ENCODE measurements at regions not wholly inside any gene's neighbourhood (a gene's known extent, or its start where the extent isn't known, plus 50 kb on each side); places are given as distances from the start of the nearest gene placed in this dataset.
A peak's percentile ranks its signal among the peaks of the same experiment; 100 is the strongest.

DNA sequence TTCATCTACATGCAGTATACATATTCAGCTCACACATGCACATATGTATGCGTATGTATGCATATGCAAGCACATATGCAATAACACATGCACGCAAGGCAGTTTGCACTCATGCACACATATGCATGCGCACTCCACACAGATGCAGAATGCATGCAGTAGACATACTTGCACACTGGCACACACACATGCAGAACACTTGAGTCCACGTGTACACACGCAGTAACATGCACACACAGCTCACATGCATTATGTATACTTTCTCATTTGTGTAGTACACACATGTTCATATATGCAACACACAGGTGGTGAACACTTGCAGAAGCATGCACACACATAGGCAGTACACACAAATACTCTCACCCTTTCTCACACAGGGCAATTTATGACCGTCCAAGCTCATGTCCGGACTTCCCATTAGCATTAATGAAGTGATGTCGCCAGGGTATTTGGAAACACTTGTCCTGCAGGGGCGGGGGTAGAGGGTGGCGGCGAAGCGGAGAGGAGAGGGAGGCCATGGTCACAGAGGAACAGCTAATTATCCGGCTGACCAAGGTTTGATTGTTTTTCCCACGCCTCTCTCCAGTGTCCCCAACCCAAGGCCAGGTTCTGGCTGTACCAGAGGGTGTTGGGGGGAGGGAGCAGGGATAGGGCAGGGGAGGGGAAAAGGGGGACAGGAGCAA is 91.3 kb downstream of the VEGFA start:
- DNase-seq = no peak

DNA sequence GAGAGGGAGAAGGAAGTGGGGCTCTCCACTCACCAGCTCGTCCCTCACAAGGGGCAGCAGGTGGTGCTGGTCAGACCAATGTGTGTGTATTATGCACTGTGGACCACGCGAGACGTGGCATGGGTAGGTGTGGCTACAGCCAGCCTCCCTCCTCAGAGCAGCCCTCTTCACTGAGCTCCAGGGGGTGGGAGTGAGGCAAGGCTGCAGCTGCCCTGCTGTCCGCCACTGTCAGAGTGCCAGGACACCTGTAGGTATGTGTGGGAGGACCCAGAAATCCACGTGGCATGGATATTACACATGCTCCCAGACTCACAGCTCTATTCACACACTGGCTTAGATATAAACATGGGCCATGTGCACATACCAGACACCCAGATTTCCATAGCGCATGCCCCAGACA is 90.3 kb downstream of the VEGFA start:
- DNase-seq = no peak

DNA sequence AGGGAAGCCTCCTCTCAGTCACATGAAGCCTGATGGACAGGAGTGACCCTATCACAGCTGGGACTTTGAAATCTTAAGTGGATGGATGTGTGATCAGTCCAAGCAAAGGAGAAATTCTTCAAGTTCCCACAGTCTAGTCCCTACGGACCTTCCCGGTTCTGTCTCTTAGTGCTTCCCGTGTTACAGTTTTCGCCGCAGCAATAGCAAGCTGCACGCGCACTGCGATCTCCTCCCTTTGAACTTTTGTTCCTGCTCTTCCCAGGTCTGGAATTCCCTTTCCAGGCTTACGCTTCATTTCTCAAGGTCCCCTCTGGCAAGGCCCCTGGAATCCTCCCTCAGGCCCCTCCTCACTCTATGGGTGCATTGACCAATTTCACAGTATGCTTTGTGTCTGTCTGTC is 89.2 kb downstream of the VEGFA start:
- DNase-seq = no peak

DNA sequence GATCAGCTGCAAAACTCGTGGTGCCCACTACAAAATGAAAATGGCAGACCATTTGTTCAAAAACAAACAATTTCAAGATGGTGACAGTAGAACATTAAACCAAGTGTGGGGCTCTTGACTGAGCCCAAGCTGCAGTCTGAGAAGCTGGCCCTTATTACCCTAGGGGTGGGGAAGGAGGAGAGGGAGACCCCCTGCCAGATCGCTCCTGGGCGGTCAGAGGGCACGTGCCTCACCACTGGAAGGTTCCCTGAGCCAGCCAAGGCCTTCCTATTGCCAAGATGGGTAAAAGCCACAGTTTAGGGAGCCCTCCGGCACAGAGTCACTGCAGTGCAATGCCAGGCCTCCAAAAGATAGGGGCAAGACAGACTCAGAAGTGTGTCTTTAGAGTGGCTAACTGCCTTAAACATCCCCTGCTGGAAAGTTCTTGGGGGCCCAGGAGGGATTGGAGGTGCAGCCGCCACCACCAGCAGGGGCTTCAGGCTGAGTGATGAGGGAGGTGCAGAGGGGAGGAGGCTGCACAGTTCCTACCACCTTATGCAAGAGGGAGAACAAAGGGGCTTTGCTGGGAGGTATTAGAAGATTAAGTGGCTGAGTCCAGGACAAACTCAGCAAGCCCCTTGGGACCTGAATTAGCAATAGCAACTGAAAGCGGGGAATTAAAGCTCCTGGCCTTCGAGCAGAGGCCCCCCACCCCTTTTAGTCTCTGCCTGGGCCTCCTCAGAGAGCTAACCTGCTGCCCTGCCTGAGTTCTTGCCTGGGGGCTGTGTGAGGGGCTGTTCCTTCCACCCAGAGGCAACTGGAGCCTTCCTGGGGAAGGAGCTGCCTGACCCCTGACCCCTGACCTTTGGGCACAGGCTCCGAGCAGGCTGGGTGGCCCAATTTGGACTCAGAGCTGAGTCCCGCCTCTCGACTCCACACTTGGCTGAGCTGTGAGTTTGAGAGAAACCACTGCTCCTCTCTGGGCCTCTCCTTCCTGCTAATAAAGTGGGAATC is 88.4 kb downstream of the VEGFA start:
- DNase-seq = no peak

DNA sequence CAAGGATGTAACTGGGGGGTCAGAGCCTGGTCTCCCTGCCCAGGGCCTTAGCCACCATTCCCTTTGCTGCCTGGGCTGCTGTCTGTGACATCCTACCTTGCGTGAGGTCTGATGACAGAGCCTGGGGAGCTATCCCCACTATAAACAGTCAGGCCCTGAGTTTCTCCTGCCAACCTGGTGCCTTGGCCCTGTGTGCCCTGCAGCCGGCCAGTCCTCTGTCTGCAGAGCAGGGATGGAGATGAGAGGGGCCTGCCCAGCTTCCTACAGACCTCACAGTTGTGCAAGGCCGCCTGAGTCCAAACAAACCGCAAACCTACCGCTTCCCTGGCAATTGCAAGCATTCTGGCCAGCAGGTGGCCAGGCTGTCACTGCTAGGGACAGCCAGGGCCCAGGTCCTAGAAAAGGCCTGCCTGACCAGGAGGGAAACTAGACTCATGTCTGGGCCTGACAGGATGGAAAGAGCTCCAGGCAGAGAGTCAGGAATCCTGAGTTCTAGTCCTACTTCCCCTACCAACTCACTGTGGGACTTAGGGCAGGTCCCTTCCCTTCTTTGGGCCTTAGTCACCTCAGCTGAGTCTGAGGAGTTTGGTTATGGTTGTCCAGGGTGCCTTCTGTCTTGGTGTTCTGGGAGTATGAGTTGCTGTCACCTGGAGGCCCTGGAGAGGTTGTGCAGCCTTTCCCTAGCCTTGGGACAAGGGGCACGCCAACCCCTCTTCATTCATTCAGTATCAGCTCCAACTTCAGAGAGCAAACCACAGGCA is 86.2 kb downstream of the VEGFA start:
- peak in 1 of 2 experiments; percentile 8 for DNase-seq

DNA sequence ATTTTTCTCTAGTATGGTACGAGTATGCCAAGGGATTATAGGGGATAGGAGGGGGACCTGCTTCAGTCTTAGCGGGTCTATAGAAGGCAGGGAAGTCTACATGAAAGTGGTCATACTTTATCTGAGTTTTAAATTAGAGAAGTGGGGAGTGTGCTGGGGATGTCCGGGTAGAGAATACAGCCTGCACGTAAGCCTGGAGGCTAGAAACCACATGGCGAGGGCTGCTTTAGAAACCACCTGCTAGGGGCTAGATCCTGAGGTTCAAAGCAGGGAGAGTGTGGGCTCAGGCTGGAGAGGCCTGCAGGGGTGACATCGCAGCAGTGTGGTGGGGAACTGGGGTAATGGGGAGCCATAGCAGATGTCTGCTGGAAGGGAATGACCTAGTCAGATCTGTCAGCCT is 85.2 kb downstream of the VEGFA start:
- no peak for DNase-seq

DNA sequence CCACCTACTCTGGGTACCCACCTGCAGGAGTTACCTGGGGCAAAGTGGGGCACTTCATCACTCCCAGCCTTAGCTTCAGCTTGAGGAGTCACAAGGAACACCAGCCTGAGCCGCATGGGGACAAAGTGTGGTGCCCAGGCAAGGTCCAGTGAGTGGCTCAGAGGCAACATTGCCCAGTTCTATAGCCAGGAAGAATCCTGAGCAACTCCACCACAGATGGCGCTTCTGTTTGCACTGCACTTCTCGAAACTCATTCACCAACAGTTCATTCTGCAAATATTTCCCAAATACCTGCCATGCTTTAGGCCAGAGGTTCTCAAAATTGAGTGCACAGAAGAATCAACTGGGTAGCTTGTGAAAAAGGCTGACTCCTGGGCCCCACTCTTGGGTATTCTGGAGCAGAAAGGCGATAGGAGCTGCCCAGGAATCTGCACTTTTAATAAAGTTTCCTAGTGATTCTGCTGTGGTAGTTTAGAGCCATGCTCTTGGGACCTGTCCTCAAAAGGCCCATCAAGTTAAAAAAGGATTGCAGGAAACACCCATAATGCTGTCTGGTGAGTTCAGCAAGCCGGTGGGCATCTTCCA is 83.1 kb downstream of the VEGFA start:
- no peak for DNase-seq

DNA sequence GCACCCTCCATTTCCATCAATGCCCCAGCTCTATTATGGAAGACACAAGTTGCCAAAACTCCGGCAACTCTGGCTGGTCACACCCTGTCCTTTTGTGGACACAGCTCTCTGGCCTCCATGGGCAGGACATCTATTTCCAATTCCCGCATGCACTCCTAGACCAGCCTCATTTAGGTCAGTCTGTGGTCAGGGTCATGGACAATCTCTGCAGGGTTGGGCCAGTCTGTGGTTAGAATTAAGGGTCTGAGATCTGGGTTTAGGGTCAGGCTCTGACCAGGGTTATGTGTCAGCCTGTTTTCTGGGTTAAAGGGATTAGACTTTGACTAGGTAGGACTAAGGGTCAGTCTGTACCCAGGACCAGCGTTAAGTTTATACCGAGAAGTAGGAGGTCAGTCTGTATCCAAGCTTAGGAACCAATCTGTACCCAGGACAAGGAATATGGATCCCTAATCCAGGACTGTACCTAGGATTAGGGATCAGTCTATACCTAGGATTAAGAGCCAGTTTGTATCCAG is 82.4 kb downstream of the VEGFA start:
- no peak for DNase-seq

DNA sequence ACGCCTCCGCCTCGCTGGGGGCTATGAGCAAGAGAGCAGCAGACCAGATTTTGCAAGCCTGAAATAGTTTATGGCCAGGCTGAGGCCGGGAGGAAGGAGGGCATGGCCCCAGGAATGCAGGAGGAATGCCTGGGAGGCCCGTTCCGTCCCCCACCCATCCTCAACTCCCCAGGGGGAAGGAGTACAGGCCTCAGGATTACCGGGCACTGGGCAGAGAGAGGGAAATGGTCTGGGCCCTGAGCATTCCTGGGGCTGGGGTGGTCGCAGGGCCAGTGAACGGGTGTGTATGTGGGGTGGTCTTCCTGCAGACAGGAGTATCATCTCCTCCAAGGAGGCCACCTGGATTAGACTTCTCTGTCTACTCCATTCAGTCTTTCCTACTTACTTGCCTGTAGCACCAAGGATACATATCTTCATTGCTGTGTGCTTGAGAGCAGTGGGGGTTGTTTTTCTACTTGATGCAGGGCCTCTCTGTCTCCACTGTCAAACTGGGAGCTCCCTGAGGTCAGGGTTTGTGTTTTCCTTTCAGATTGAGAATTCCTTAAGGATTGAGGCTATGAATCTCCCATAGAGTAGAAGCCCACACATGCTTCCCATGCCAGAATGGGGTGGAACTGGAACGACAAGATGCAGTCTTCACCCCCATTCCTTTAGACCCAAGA is 81.3 kb downstream of the VEGFA start:
- DNase-seq = no peak

DNA sequence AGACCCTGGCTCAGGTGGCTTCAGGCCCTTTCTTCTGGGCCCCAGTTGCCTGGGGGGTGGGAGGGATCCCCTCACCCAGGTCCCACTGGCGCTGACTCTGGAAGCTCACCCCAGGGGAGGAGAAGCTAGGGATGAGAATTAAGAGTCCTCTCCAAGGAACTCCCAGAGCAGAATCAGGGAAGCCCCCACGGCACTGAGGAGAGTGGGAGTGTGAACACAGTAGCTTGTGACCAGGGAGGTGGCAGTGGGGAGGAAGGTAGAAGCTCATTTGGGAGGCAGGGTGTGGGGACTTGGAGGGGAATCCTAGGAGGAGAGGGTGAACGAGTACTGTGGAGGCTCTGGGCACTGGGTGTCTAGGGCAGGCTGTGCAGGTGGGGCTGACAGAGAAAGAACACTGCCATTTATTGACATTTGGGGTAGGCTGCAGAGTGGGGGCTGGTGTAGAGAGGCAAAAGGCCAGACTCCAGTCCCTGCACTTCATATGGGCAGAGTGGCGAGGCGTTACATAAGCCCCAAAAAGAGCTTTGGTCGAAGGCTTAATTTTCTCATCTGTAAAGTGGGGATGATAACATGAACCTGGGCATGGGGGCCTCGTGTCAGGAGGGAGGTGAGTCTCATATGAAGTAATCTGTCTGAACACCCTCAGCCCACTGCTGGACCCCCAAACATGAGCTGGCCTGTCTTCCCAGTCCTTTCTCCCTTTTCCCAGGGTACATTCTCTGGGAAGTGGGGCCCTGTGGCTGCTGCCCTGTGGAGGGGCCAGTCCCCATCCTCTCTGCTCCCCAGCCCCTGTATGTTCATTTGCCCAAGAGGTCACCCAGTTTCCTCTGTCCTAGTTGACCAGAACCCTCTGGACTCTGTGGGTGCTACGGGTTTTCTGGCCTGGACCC is 80.5 kb downstream of the VEGFA start:
- DNase-seq = no peak

DNA sequence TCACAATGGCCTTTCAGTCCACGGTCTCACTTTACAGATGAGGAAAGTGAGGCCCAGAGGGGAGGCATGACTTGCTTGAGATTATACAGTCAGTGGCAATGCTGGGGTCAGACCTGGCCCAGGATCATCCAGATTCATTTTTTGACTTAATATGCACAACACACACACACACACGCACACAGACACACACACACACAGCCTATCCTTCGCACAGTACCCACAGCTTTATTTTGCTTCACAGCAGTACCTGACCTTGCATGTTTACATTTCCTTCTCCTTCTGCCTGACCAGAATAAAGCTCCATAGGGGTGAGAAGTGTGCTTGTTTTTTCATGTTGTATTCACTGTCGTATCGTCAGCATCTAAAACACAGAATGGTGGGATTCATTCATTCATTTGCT is 79.8 kb downstream of the VEGFA start:
- no peak for DNase-seq

DNA sequence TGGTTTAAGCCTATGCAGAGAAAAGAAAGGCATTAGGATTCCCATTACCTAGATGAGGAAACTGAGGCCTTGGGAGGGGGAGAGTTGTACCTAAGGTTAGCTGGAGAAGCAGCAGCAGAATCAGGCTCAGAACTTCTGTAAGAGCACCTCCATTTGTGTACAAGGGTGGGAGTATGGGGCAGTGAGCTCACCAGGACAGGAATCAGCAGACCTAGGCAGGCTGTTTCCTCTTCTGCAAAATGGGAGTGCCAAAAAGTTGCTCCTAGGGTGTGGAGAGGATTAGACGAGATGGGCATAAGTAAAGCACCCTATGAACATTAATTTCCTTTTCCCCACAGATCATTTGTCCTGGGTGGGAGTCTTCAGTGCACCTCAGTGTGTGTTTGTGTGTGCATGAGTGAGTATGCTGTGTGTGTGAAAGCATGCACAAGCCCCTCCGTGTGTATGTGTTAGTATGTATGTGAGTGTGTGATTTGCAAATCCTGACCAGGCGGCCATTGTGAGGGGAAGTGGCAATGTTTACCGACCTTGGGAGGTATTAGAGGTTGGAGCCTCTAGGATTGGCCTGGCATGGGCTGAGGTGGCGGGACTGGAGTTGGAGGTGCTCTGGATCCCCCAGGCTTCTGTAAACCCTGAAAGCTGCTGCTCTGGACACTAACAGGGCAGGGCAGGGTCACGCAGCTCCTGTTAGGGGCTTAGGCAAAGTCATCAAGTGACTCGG is 78.8 kb downstream of the VEGFA start:
- no peak for DNase-seq

DNA sequence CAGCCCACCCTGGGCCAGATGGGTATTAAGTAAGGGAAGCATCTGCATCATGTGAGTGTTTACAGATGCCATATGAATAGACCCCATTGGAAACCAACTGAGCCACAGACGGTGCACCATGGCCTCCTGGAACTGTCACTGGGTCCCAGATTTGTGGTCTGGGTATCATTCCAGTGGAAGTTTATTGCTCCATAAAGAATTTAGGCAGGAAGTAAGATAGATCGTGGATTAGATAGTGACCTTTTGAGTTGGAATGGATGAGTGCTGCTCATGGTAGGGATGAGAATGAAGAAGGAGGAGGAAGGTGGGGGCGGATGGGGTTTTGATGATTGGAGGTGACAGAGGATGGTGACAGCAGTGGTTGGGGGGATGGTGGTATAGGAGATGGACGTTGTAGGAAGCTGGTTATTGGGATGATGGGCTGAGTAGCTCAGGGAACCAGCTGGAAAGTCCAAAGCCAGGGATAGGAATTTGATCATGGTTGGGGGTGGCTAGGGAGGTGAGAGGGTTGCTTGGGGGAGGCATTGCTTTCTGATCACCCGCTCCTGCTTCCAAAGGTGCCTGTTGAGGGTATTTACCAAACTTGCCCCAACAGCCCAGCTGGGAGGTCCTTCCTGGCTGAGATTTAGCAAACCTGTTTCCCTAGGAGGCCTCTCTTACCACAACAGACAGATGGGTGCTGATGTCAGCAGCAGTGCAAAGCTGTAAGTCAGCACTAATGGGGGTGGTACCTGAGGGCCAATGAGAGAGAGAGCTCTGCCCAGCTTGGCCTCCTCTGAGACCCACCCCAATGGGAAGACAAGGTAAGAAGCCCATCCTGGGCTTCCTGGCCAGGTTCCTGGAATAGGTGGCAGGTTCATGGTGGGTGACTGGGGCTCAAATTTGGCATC is 78.0 kb downstream of the VEGFA start:
- DNase-seq = no peak

DNA sequence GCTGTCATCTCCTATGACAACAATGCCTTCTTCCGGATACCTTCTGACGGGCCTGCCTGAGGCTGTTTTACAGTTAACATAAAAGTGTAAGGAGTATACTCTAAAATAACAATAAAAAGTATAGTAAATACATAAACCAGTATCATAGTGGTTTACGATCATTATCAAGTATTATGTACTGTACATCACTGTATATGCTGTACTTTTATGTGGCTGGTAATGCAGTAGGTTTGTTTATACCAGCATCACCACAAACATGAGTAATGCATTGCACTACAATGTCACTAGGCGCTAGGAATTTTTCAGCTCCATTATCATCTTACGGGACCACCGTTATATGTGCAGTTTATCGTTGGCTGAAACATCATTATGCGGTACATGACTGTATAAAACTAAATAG is 76.5 kb downstream of the VEGFA start:
- DNase-seq = no peak

DNA sequence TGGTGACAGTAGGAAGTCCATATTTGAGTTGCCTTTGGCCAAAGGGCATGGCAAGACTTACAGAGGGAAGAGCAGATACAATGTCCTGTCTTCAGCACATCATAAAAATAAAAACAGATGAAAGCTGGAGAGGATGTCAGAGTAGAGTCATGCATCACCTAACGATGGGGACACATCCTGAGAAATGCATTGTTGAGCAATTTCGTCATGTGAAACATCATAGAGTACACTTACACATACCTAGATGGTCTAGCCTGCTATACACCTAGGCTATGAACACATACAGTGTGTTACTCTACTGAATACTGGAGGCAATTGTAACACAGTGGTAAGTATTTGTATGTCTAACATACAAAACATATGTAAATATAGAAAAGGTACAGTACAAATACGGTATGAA is 75.6 kb downstream of the VEGFA start:
- DNase-seq = no peak

DNA sequence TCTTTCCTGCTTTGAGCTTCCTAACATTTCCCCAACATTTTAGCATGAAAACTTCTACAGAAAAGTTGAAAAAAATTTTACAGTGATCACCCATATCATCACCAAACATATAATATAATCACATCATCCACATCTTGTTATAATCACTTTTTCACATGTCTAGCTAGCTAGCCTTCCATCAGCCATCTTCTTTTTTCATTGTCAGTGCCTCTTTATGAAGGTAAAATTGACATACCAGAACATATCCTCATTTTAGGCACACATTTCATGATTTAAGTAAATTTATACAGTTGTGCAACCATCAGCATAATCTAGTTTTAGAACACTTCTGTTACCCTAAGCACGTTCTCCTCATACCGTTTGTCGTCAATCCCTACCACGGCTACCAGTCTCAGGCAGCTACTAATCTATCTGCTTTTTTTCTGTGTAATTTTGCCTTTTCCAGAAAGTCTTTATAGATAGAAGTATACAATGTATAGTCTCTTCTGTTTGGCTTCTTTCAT is 73.7 kb downstream of the VEGFA start:
- DNase-seq = no peak

DNA sequence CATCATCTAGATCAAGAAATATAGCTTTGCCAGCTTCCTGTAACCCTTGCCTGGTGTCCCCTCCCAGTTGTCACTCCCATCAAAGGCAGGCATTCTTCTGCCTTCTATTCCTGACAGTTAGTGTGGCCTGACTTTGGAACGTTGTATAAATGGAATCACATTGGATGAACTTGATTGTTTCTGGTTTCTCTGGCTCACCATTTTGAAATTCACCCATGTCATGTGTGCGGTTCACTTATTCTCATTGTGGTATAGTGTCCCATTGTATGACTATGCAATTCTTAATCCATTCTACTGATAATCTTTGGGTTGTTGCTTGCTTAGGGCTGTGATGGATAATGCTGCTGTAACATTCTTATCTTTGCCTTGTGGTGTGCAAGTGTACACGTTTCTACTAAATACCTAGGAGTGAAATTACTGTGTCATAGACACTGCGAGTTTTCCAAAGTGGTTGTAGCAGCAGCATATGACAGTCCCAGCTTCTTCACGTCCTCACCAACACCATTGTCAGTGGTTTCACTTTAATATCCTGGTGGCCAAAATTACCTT is 73.2 kb downstream of the VEGFA start:
- DNase-seq = no peak

DNA sequence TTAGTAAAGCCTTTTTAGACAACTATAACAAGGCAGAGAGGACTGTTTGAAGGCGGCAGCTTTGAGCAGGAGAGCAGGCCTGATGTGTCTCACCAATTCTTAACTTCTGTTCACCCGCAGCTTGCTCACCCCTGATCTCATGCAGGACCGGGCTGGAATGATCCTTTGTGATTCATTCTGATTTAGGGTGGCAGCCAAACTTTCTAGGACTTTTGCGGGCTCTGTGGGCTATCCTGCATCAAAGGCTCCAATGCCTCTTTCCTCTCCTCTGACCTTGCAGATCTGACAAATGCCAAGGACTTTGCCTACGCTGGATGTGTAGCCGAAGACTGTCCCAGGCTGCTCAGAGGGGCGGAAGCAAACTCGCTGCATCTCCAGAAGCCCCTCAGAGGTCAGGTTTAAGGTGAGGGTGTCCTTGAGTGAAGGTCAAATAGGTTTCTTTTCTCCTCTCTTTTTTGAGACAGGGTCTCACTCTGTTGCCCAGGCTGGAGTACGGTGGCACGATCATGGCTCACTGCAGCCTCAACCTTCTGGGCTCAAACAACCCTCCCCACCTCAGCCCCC is 72.3 kb downstream of the VEGFA start:
- no peak for DNase-seq
